ENCODE measurements at regions not wholly inside any gene's neighbourhood (a gene's known extent, or its start where the extent isn't known, plus 50 kb on each side); places are given as distances from the start of the nearest gene placed in this dataset.

- H3K36me3 ChIP-seq = no peaks in the 10 kb centered on the region
- TF ChIP-seq EP300 (IDR thresholded peaks at IDR 0.05) = no peak
- no peak for TF ChIP-seq CTCF (IDR thresholded peaks at IDR 0.05)
- TF ChIP-seq POLR2A (IDR thresholded peaks at IDR 0.05) = no peak
- no peak for TF ChIP-seq POLR2AphosphoS5 (IDR thresholded peaks at IDR 0.05)
- intact Hi-C loops (cut with DNase I) = no loop called here
- no peak overlapping the region for H3K4me3 ChIP-seq
- no peak for DNase-seq
- H3K4me1 ChIP-seq = peaks cover 0 to 43% (median 23%) of the 10 kb centered on the region in 4 donors
- no peaks in the 10 kb centered on the region for H3K9me3 ChIP-seq
- no peaks in the 10 kb centered on the region for H3K27me3 ChIP-seq
- whole genome bisulfite sequencing, 2 donors = 82 to 90% methylated on average over 3 of the region's 3 CpGs
- no peak overlapping the region for H3K27ac ChIP-seq
These were observed 129.4 kb upstream of the SLC5A12 start for GRCh38 chr11:26851291-26851690.

- Histone ChIP-seq H3K4me3 (no peak overlapping the region), H3K27ac (no peak overlapping the region), H3K27me3 (no peaks in the 10 kb centered on the region), H3K36me3 (no peaks in the 10 kb centered on the region), H3K4me1 (peaks cover 0 to 43% (median 23%) of the 10 kb centered on the region in 4 donors), H3K9me3 (no peaks in the 10 kb centered on the region)
- intact Hi-C loops (cut with DNase I) = no loop called here
- DNase-seq = no peak
- 92 to 97% methylated on average over 4 of the region's 4 CpGs for WGBS, 2 donors
- no peak for TF ChIP-seq POLR2A (IDR thresholded peaks at IDR 0.05)
- no peak for TF ChIP-seq EP300 (IDR thresholded peaks at IDR 0.05)
- no peak for TF ChIP-seq CTCF (IDR thresholded peaks at IDR 0.05)
- no peak for TF ChIP-seq POLR2AphosphoS5 (IDR thresholded peaks at IDR 0.05)
These were observed 129.8 kb upstream of the SLC5A12 start for GRCh38 chr11:26851696-26852095.

GRCh38 chr11:26858098-26858497 lies 135.8 kb upstream of the FIBIN start:
- Histone ChIP-seq H3K4me3 (no peak overlapping the region), H3K27me3 (no peaks in the 10 kb centered on the region), H3K4me1 (peaks cover 0 to 8% (median 1%) of the 10 kb centered on the region in 4 donors), H3K36me3 (no peaks in the 10 kb centered on the region), H3K9me3 (no peaks in the 10 kb centered on the region), H3K27ac (no peak overlapping the region)
- intact Hi-C loops (cut with DNase I) = no loop called here
- TF ChIP-seq POLR2A (IDR thresholded peaks at IDR 0.05) (no peak), POLR2AphosphoS5 (IDR thresholded peaks at IDR 0.05) (no peak), EP300 (IDR thresholded peaks at IDR 0.05) (no peak), CTCF (IDR thresholded peaks at IDR 0.05) (no peak)
- DNase-seq = no peak

GRCh38 chr11:26859416-26859815 lies 134.5 kb upstream of the FIBIN start:
- no peak for TF ChIP-seq POLR2AphosphoS5 (IDR thresholded peaks at IDR 0.05)
- TF ChIP-seq EP300 (IDR thresholded peaks at IDR 0.05) = no peak
- TF ChIP-seq POLR2A (IDR thresholded peaks at IDR 0.05) = no peak
- TF ChIP-seq CTCF (IDR thresholded peaks at IDR 0.05) = no peak
- no peak overlapping the region for H3K27ac ChIP-seq
- intact Hi-C loops (cut with DNase I) = no loop called here
- no peak for DNase-seq
- H3K36me3 ChIP-seq = no peaks in the 10 kb centered on the region
- no peaks in the 10 kb centered on the region for H3K27me3 ChIP-seq
- H3K4me3 ChIP-seq = no peak overlapping the region
- WGBS, 2 donors = 70 to 81% methylated on average over 3 of the region's 3 CpGs
- peaks cover 0 to 8% (median 1%) of the 10 kb centered on the region in 4 donors for H3K4me1 ChIP-seq
- no peaks in the 10 kb centered on the region for H3K9me3 ChIP-seq

- TF ChIP-seq POLR2A (IDR thresholded peaks at IDR 0.05) = no peak
- no peak for TF ChIP-seq POLR2AphosphoS5 (IDR thresholded peaks at IDR 0.05)
- no peak for TF ChIP-seq CTCF (IDR thresholded peaks at IDR 0.05)
- TF ChIP-seq EP300 (IDR thresholded peaks at IDR 0.05) = no peak
- WGBS, 2 donors = 83 to 84% methylated on average over 7 of the region's 7 CpGs
- H3K27me3 ChIP-seq = no peaks in the 10 kb centered on the region
- no peak for DNase-seq
- no peaks in the 10 kb centered on the region for H3K36me3 ChIP-seq
- no peaks in the 10 kb centered on the region for H3K9me3 ChIP-seq
- intact Hi-C loops (cut with DNase I) = no loop called here
- peaks cover 0 to 8% (median 1%) of the 10 kb centered on the region in 4 donors for H3K4me1 ChIP-seq
- H3K4me3 ChIP-seq = no peak overlapping the region
- H3K27ac ChIP-seq = no peak overlapping the region
These were observed 133.7 kb upstream of the FIBIN start for GRCh38 chr11:26860091-26860780.
